Suppressor macrophage treated with lipopolysaccharide for 1 hour (primary cell): ENCODE measurements at regions not wholly inside any gene's neighbourhood (a gene's known extent, or its start where the extent isn't known, plus 50 kb on each side); places are given as distances from the start of the nearest gene placed in this dataset.

Experiments used
- DNase-seq, 3 donors: peaks; one replicate each; pipeline ENCODE4 v3.0.0-alpha.2; 2020 to 2022

- DNase-seq = no peak
These were observed 443.9 kb downstream of the TLE1 start for GRCh38 chr9:81245254-81245956.

- no peak for DNase-seq
These were observed 444.7 kb downstream of the TLE1 start for GRCh38 chr9:81244631-81245030.

- DNase-seq = no peak
These were observed 446.5 kb downstream of the TLE1 start for GRCh38 chr9:81242866-81243265.

GRCh38 chr9:81239388-81239787, 450.0 kb downstream of the TLE1 start:
- no peak for DNase-seq

GRCh38 chr9:81237565-81238231, 451.6 kb downstream of the TLE1 start:
- no peak for DNase-seq

GRCh38 chr9:81234924-81235610, 454.3 kb downstream of the TLE1 start:
- DNase-seq = peak in 2 of 3 donors; percentile 3 to 12

GRCh38 chr9:81231011-81231410, 458.3 kb downstream of the TLE1 start:
- no peak for DNase-seq

- DNase-seq = no peak
These were observed 461.7 kb downstream of the TLE1 start for GRCh38 chr9:81227507-81228245.

- no peak for DNase-seq
These were observed 463.8 kb downstream of the TLE1 start for GRCh38 chr9:81225596-81225995.

GRCh38 chr9:81224166-81225081, 464.9 kb downstream of the TLE1 start:
- no peak for DNase-seq

- DNase-seq = no peak
These were observed 474.4 kb downstream of the TLE1 start for GRCh38 chr9:81214975-81215374.

GRCh38 chr9:81213456-81213855, 475.9 kb downstream of the TLE1 start:
- DNase-seq = no peak

- no peak for DNase-seq
These were observed 477.6 kb downstream of the TLE1 start for GRCh38 chr9:81211741-81212140.

- DNase-seq = no peak
These were observed 481.7 kb downstream of the TLE1 start for GRCh38 chr9:81207651-81208050.

- no peak for DNase-seq
These were observed 487.1 kb downstream of the TLE1 start for GRCh38 chr9:81202292-81202691.

GRCh38 chr9:81195206-81195605, 494.1 kb downstream of the TLE1 start:
- DNase-seq = no peak

GRCh38 chr9:81193362-81194339, 495.7 kb downstream of the TLE1 start:
- DNase-seq = no peak

GRCh38 chr9:81191222-81191621, 498.1 kb downstream of the TLE1 start:
- no peak for DNase-seq

- no peak for DNase-seq
These were observed 498.7 kb downstream of the TLE1 start for GRCh38 chr9:81190659-81191058.

- no peak for DNase-seq
These were observed 505.6 kb downstream of the TLE1 start for GRCh38 chr9:81183761-81184160.

GRCh38 chr9:81182431-81182830, 506.9 kb downstream of the TLE1 start:
- DNase-seq = no peak
